Prostate gland (tissue), 2 donors: ENCODE measurements at regions not wholly inside any gene's neighbourhood (a gene's known extent, or its start where the extent isn't known, plus 50 kb on each side); places are given as distances from the start of the nearest gene placed in this dataset.

Experiments
- DNase-seq: peaks from one replicate; pipeline ENCODE4 v3.0.0-alpha.2; 2019; ENCODE audit warnings: low spot score
- H3K27ac ChIP-seq, 2 donors: fragments of 200-600 bp; sonication (generic); 2 replicates each; pipeline ENCODE4 v1.5.1; 2017 to 2019
- H3K27me3 ChIP-seq: fragments of 200-600 bp; sonication (generic); replicated peaks from 2 replicates; pipeline ENCODE4 v1.5.1; 2019; ENCODE audit not compliant: insufficient read depth
- H3K36me3 ChIP-seq, 2 donors: fragments of 200-600 bp; sonication (generic); 1 replicate in 1 of 2; 2 replicates in 1 of 2; pipeline versions ENCODE4 v1.5.1 to v1.8.1; 2017 to 2019
- H3K4me1 ChIP-seq: fragments of 200-600 bp; sonication (generic); replicated peaks from 2 replicates; pipeline ENCODE4 v1.5.1; 2019
- H3K4me3 ChIP-seq, 2 donors: fragments of 200-600 bp; sonication (generic); 2 replicates each; pipeline ENCODE4 v1.5.1; 2017 to 2019
- H3K9me3 ChIP-seq: fragments of 200-600 bp; sonication (generic); 2 replicates; pipeline ENCODE4 v1.5.1; 2017
- POLR2A ChIP-seq: fragments of 450-650 bp; IDR thresholded peaks from one replicate; pipeline ENCODE4 v1.6.1; 2016; ENCODE audit warnings: antibody characterized with exemption, mild to moderate bottlenecking
- POLR2AphosphoS5 ChIP-seq: sonication (generic); formaldehyde crosslinking; IDR thresholded peaks from one replicate; pipeline ENCODE4 v1.6.1; 2017; ENCODE audit warnings: antibody characterized with exemption
- WGBS: methylation state at CpG from one replicate; pipeline ENCODE4 v1.1.5; 2018; 5-methylcytosine and 5-hydroxymethylcytosine counted together
- intact Hi-C: fragments of 100-400 bp; cut with DNase I; formaldehyde crosslinking; loops from one replicate; pipeline ENCODE4 v1.14.2; 2022
- TF ChIP-seq, protein P1 (sequence below), 4 experiments: fragments of 200-600 bp in 2 of 4; fragments of 450-650 bp in 2 of 4; sonication (generic) in 2 of 4; IDR thresholded peaks; 1 replicate in 3 of 4; 2 replicates in 1 of 4; pipeline ENCODE4 v1.5.1; 2016 to 2019; ENCODE audit warnings: antibody characterized with exemption in 4 of 4, mild to moderate bottlenecking in 2 of 4, moderate library complexity in 2 of 4

DNA sequence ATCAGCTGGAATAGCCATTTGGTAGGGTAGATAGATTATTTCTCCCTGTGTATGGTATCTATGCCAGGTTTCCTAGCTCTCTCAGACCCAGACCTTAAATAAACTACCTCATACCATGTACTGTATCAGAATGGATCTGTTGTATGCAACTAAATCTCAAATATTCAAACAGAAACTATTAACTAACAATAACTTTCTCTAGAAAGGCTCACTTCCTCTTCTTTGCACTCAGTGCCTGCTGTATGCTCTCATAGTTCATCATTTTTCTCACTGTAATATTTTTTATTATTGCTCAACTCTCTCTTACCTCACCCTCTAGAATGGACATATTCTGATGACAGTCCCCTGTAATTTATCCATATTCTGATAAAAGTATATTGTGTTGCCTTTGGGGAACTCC is 182.4 kb downstream of the TOX3 start:
- H3K9me3 ChIP-seq: no peaks in the 10 kb centered on the region
- TF ChIP-seq, protein P1, sequence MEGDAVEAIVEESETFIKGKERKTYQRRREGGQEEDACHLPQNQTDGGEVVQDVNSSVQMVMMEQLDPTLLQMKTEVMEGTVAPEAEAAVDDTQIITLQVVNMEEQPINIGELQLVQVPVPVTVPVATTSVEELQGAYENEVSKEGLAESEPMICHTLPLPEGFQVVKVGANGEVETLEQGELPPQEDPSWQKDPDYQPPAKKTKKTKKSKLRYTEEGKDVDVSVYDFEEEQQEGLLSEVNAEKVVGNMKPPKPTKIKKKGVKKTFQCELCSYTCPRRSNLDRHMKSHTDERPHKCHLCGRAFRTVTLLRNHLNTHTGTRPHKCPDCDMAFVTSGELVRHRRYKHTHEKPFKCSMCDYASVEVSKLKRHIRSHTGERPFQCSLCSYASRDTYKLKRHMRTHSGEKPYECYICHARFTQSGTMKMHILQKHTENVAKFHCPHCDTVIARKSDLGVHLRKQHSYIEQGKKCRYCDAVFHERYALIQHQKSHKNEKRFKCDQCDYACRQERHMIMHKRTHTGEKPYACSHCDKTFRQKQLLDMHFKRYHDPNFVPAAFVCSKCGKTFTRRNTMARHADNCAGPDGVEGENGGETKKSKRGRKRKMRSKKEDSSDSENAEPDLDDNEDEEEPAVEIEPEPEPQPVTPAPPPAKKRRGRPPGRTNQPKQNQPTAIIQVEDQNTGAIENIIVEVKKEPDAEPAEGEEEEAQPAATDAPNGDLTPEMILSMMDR (IDR thresholded peaks at IDR 0.05): no peak
- TF ChIP-seq POLR2AphosphoS5 (no peak), POLR2A (no peak)
- intact Hi-C loops: no loop called here
- no peak for DNase-seq
- H3K4me3 ChIP-seq: no peak overlapping the region
- H3K27me3 ChIP-seq: no peaks in the 10 kb centered on the region
- H3K4me1 ChIP-seq: no peaks in the 10 kb centered on the region
- no peaks in the 10 kb centered on the region for H3K36me3 ChIP-seq
- H3K27ac ChIP-seq: no peak overlapping the region

DNA sequence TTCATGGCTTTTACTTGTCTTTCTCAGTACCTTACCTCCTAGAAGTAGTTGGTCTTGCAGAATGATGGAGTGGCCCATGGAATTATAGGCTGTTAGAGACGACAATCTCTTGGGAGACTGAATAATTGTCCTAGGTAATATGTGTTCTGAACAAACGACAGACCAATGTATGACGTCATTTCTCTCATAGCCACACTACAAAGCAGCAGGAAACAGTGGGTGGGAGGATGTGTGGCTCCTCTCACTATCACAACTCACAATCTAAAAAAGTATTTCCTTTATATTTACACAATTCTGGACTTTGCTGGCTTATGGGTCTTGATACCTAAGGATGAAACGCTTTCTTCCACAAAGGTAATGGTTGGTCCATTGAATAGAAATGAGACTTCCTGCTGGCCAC is 183.9 kb downstream of the TOX3 start:
- WGBS: 57% methylated on average over 4 of the region's 4 CpGs
- intact Hi-C loops: no loop called here

DNA sequence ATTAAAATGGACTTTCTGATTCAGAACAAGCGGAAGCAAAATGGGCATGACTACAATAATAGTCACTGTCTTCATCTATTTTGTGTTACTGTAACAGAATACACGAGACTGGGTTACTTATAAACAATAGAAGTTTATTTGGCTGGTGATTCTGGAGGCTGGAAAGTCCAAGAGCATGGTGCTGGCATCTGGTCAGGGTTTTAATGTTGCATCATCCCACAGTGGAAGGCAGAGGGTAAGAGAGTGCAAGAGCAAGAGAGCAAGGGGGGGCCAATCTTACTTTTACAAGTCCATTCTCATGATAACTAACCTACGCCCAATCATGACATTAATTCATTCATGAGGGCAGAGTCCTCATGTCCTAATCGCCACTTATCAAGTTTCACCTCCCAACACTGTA is 189.2 kb downstream of the TOX3 start:
- Histone ChIP-seq H3K27me3 (no peaks in the 10 kb centered on the region), H3K9me3 (no peaks in the 10 kb centered on the region), H3K4me1 (no peaks in the 10 kb centered on the region), H3K27ac (no peak overlapping the region), H3K36me3 (no peaks in the 10 kb centered on the region), H3K4me3 (no peak overlapping the region)
- WGBS: 59% methylated on average over 4 of the region's 4 CpGs
- TF ChIP-seq POLR2AphosphoS5 (no peak), POLR2A (no peak)
- TF ChIP-seq, protein P1 (IDR thresholded peaks at IDR 0.05): no peak
- intact Hi-C loops: no loop called here
- no peak for DNase-seq

More for the DNA sequence above, 183.9 kb downstream of the TOX3 start:
- Histone ChIP-seq H3K4me1 (no peaks in the 10 kb centered on the region), H3K27me3 (no peaks in the 10 kb centered on the region), H3K9me3 (no peaks in the 10 kb centered on the region), H3K27ac (no peak overlapping the region), H3K36me3 (no peaks in the 10 kb centered on the region), H3K4me3 (no peak overlapping the region)
- no peak for DNase-seq
- TF ChIP-seq POLR2A (no peak), POLR2AphosphoS5 (no peak)
- TF ChIP-seq, protein P1 (IDR thresholded peaks at IDR 0.05): no peak

DNA sequence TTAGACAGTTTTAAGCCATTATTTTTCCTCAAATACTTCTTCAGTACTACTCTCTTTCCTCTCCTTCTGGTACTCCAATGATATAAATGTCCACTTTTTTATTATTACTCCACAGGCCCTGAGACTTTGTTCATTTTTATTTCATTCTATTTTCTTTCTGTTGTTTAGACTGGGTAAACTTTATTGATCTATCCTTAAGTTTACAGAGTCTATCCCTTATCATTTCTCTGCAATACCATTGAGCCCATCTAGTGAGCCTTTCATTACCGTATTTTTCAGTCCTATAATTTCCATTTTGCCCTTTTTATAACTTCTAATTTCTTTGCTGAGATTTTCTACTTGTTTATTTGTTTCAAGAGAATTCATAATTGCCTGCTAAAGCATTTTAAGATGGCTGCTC is 193.7 kb downstream of the TOX3 start:
- Histone ChIP-seq H3K9me3 (no peaks in the 10 kb centered on the region), H3K4me1 (no peaks in the 10 kb centered on the region), H3K27me3 (no peaks in the 10 kb centered on the region), H3K27ac (no peak overlapping the region), H3K4me3 (no peak overlapping the region), H3K36me3 (no peaks in the 10 kb centered on the region)
- DNase-seq: no peak
- intact Hi-C loops: no loop called here
- TF ChIP-seq POLR2A: no peak
- TF ChIP-seq, protein P1 (IDR thresholded peaks at IDR 0.05): no peak
- TF ChIP-seq POLR2AphosphoS5: no peak
- WGBS: 96% methylated on average over 1 of the region's 1 CpG

DNA sequence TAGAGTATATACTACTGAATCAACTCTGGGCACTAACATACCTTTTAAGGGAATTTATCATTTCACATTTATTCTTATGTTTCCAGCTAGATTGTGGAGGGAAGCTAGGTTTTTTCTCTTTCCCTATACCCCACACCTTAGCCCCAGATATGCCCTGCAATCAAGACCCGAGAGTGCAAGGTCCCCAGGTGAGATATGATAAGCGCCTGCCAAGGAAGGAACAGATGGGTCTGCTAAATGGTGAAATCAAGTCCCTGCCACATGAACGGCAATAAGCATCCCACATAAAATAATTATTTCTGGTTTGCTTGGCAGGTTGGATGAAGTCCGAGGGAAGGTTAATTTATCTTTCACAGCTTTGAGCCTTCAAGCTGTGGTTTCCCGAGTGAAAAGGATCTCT is 195.5 kb downstream of the TOX3 start:
- H3K9me3 ChIP-seq: no peaks in the 10 kb centered on the region
- 82% methylated on average over 5 of the region's 5 CpGs for WGBS
- no peak for DNase-seq
- H3K4me3 ChIP-seq: no peak overlapping the region
- no peak overlapping the region for H3K27ac ChIP-seq
- no peaks in the 10 kb centered on the region for H3K36me3 ChIP-seq
- no peaks in the 10 kb centered on the region for H3K4me1 ChIP-seq
- TF ChIP-seq POLR2AphosphoS5: no peak
- TF ChIP-seq POLR2A: no peak
- TF ChIP-seq, protein P1 (IDR thresholded peaks at IDR 0.05): no peak
- intact Hi-C loops: no loop called here
- no peaks in the 10 kb centered on the region for H3K27me3 ChIP-seq
